MM.1S (cell line): ENCODE measurements at regions not wholly inside any gene's neighbourhood (a gene's known extent, or its start where the extent isn't known, plus 50 kb on each side); places are given as distances from the start of the nearest gene placed in this dataset.
"Not testable (repeated sequence)": the region's sequence is repeated elsewhere in the genome, so short reads cannot be mapped to it uniquely, and the experiment has no call there.

Experiments used
- DNase-seq: peaks from one replicate; pipeline ENCODE4 v3.0.0-alpha.2; 2015
- H2AFZ ChIP-seq: fragments of 300-600 bp; sonication (generic); 2 replicates; pipeline ENCODE4 v1.6.0; 2016; ENCODE audit warnings: antibody characterized with exemption, low read length
- H3F3A ChIP-seq: fragments of 300-600 bp; sonication (generic); 2 replicates; pipeline ENCODE4 v1.6.1; 2016; ENCODE audit warnings: mild to moderate bottlenecking, antibody characterized with exemption, low read length, moderate library complexity, mixed read lengths; ENCODE audit not compliant: insufficient read depth
- H3K27ac ChIP-seq: fragments of 300-600 bp; sonication (generic); 2 replicates; pipeline ENCODE4 v1.5.1; 2016; ENCODE audit warnings: mild to moderate bottlenecking, low read length
- H3K27me3 ChIP-seq: fragments of 300-600 bp; sonication (generic); replicated peaks from 2 replicates; pipeline ENCODE4 v1.6.0; 2016; ENCODE audit warnings: low read length; ENCODE audit not compliant: insufficient read depth
- H3K36me3 ChIP-seq: fragments of 300-600 bp; sonication (generic); replicated peaks from 2 replicates; pipeline ENCODE4 v1.6.1; 2016; ENCODE audit warnings: mild to moderate bottlenecking, low read length, mixed read lengths; ENCODE audit not compliant: insufficient read depth
- H3K4me1 ChIP-seq: fragments of 300-600 bp; sonication (generic); 2 replicates; pipeline ENCODE4 v1.6.1; 2016; ENCODE audit warnings: low read length, mixed read lengths
- H3K4me2 ChIP-seq: fragments of 300-600 bp; sonication (generic); 2 replicates; pipeline ENCODE4 v1.6.0; 2016; ENCODE audit warnings: low read depth, low read length
- H3K4me3 ChIP-seq: fragments of 300-600 bp; sonication (generic); 2 replicates; pipeline ENCODE4 v1.5.1; 2016; ENCODE audit warnings: low read length, mixed read lengths
- H3K79me2 ChIP-seq: fragments of 300-600 bp; sonication (generic); 2 replicates; pipeline ENCODE4 v1.6.1; 2016; ENCODE audit warnings: mixed run types, low read length, mixed read lengths
- H3K9ac ChIP-seq: fragments of 300-600 bp; sonication (generic); 2 replicates; pipeline ENCODE4 v1.6.1; 2016; ENCODE audit warnings: low read length, mixed read lengths
- H3K9me2 ChIP-seq: fragments of 300-600 bp; sonication (generic); replicated peaks from 2 replicates; pipeline ENCODE4 v1.6.1; 2016; ENCODE audit warnings: mild to moderate bottlenecking, low read length, mixed read lengths; ENCODE audit not compliant: insufficient read depth
- H3K9me3 ChIP-seq: fragments of 300-600 bp; sonication (generic); replicated peaks from 2 replicates; pipeline ENCODE4 v1.6.1; 2016; ENCODE audit warnings: mild to moderate bottlenecking, low read length, mixed read lengths; ENCODE audit not compliant: insufficient read depth
- H4K20me1 ChIP-seq: fragments of 300-600 bp; sonication (generic); 2 replicates; pipeline ENCODE4 v1.6.1; 2016; ENCODE audit warnings: mild to moderate bottlenecking, low read length, moderate library complexity, mixed read lengths; ENCODE audit not compliant: insufficient read depth

DNA sequence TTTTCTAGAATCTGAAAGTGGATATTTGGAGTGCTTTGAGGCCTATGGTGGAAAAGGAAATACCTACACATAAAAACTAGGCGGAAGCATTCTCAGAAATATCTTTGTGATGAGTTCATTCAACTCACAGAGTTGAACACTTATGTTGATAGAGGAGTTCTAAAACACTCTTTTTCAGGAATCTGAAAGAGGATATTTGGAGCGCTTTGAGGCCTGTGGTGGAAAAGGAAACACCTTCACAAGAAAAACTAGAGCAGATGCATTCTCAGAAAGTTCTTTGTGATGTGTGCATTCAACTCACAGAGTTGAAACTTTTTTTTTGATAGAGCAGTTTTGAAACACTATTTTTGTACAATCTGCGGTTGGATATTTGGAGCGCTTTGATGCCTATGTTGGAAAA, 1250.0 kb upstream of the DEFB115 start:
- H3K4me3 ChIP-seq, H3F3A ChIP-seq, H3K4me2 ChIP-seq, H3K4me1 ChIP-seq, H3K27ac ChIP-seq, H3K79me2 ChIP-seq, H3K9me3 ChIP-seq, H3K9me2 ChIP-seq, H3K36me3 ChIP-seq, H2AFZ ChIP-seq, H4K20me1 ChIP-seq, H3K9ac ChIP-seq, H3K27me3 ChIP-seq: not testable (repeated sequence)
- DNase-seq, result peak; percentile 6
